Upper lobe of right lung (tissue), 1 donor: ENCODE measurements at regions not wholly inside any gene's neighbourhood (a gene's known extent, or its start where the extent isn't known, plus 50 kb on each side); places are given as distances from the start of the nearest gene placed in this dataset.

ENCODE experiments used
- ATAC-seq: fragments of 200-7000 bp; cut with Tn5 transposase; one replicate; pipeline ENCODE4 v1.9.1; 2020; ENCODE audit warnings: mild to moderate bottlenecking, moderate library complexity
- DNase-seq: peaks from one replicate; pipeline ENCODE4 v3.0.0-alpha.2; 2020
- H3K27ac ChIP-seq: fragments of 200-600 bp; one replicate; pipeline ENCODE4 v1.8.0; 2022
- H3K27me3 ChIP-seq: fragments of 200-600 bp; one replicate; pipeline ENCODE4 v1.8.0; 2022; ENCODE audit warnings: mild to moderate bottlenecking
- H3K36me3 ChIP-seq: fragments of 200-600 bp; one replicate; pipeline ENCODE4 v1.8.0; 2022
- H3K4me1 ChIP-seq: fragments of 200-600 bp; one replicate; pipeline ENCODE4 v1.8.0; 2022
- H3K4me3 ChIP-seq: fragments of 200-600 bp; one replicate; pipeline ENCODE4 v1.8.0; 2022; ENCODE audit warnings: mild to moderate bottlenecking
- H3K9me3 ChIP-seq: fragments of 200-600 bp; one replicate; pipeline ENCODE4 v1.8.0; 2022
- intact Hi-C: fragments of 100-400 bp; cut with DNase I; formaldehyde crosslinking; loops from one replicate; pipeline ENCODE4 v1.11.0; 2022
- TF ChIP-seq, protein P1 (sequence below): fragments of 200-600 bp; IDR thresholded peaks from one replicate; pipeline ENCODE4 v1.8.0; 2022; ENCODE audit warnings: antibody characterized with exemption
- donor health status: DM: no; HTN: yes; CAD: no; lungs with severe emphysema.

DNA sequence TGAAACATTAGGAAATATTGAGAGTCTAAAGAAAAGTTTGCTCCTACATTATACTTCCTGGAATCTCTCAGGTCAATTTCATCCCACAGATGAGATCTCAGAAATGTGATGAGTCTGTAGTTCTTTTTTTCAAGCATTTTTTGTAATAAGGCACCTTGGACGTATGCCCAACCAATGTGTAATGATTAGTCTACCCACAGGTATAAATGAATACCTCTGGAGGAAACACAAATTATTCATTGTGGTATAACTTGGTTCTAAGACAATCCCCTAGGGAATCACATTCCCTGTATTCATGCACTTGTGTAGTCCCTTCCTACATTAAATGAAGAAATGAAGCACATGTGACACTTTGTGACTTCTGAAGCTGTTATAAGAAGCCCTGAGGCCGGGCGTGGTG is 596.2 kb upstream of the UBE2E2 start:
- ATAC-seq (no peak), DNase-seq (no peak)
- TF ChIP-seq, protein P1, sequence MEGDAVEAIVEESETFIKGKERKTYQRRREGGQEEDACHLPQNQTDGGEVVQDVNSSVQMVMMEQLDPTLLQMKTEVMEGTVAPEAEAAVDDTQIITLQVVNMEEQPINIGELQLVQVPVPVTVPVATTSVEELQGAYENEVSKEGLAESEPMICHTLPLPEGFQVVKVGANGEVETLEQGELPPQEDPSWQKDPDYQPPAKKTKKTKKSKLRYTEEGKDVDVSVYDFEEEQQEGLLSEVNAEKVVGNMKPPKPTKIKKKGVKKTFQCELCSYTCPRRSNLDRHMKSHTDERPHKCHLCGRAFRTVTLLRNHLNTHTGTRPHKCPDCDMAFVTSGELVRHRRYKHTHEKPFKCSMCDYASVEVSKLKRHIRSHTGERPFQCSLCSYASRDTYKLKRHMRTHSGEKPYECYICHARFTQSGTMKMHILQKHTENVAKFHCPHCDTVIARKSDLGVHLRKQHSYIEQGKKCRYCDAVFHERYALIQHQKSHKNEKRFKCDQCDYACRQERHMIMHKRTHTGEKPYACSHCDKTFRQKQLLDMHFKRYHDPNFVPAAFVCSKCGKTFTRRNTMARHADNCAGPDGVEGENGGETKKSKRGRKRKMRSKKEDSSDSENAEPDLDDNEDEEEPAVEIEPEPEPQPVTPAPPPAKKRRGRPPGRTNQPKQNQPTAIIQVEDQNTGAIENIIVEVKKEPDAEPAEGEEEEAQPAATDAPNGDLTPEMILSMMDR, result no peak
- H3K36me3 ChIP-seq, result no peaks in the 10 kb centered on the region
- H3K9me3 ChIP-seq, result no peaks in the 10 kb centered on the region
- H3K27ac ChIP-seq, result no peak overlapping the region
- H3K4me3 ChIP-seq, result no peak overlapping the region
- intact Hi-C loops, result no loop called here
- no peaks in the 10 kb centered on the region for H3K27me3 ChIP-seq
- no peaks in the 10 kb centered on the region for H3K4me1 ChIP-seq

DNA sequence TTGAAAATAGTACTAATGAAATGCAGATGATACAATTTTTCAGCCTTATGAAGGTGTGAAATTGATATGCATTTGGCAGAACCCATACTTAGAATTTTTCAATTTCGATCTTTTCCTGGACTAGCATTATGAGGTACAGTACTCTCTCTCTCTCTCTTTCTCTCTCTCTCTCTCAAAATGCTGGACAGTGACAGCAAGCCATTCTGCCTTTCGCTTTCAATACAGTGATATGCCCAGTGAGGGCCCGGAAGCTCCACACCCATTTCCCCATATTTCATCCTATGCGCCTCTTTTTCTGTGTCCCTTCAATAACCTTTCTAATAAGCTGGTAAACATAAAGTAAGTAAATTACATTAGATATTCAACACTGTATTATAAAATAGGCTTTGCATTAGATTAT is 595.0 kb upstream of the UBE2E2 start:
- no peak for DNase-seq
- intact Hi-C loops, result no loop called here
- H3K27me3 ChIP-seq, result no peaks in the 10 kb centered on the region
- ATAC-seq, result no peak
- no peaks in the 10 kb centered on the region for H3K4me1 ChIP-seq
- H3K9me3 ChIP-seq, result no peaks in the 10 kb centered on the region
- H3K36me3 ChIP-seq, result no peaks in the 10 kb centered on the region
- H3K4me3 ChIP-seq, result no peak overlapping the region
- H3K27ac ChIP-seq, result no peak overlapping the region
- TF ChIP-seq, protein P1, result no peak

DNA sequence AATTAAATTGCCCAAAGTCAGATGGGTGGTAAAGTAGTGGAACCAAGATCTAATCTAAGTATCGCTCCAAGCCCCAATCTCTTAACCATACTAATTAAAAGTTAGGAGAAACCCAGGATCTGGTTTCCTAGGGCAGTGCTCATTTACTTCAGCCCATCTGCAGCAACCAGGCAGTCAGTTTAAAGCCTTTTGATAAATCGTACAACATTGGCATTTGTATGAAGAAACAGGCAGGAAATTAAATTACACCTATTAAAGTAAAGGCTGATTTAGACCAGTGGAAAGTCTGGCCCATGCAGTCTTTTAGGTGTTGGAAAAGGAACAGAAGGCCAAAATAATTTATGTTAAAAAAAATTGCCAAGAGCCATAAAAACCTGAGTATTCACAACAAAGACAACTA is 594.4 kb upstream of the UBE2E2 start:
- TF ChIP-seq, protein P1, result no peak
- Histone ChIP-seq H3K4me1 (no peaks in the 10 kb centered on the region), H3K27me3 (no peaks in the 10 kb centered on the region), H3K36me3 (no peaks in the 10 kb centered on the region), H3K27ac (no peak overlapping the region), H3K4me3 (no peak overlapping the region), H3K9me3 (no peaks in the 10 kb centered on the region)
- DNase-seq (no peak), ATAC-seq (no peak)
- intact Hi-C loops, result no loop called here

DNA sequence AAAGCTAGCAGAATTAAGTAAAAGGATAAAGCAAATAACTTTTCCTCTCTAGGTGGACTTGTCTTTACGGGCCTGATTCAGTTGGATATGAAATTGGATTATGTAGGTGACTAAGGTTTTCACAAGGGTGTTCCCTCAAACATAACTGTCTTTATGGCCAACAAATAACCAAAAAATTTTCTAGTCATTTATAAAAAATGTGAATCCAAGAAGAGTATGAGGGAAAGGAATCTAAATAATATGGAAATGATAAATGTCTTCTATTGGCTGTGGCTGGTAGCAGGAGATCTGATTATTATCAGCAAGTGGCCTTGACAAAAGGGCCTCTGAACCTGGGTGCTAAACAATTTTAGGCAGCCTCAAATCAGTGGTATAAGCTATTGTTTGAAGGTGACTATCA is 594.0 kb upstream of the UBE2E2 start:
- DNase-seq, result no peak

DNA sequence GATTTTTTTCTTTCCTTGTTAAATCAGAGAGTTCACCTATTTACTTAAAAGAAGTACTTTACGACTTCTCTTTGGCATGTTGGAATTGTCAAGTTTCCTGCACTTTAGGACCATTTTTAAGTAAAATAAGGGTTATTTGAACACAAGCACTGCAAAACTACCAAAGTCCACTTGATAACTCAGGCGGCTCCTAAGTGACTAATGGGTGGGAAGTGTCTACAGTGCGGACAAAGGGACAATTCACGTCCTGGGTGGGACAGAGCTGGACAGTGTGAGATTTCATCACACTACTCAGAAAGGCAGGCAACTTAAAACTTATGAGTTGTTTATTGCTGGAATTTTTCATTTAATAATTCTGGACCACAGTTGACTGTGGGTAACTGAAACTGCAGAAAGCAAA is 590.2 kb upstream of the UBE2E2 start:
- H3K4me3 ChIP-seq, result no peak overlapping the region
- no peaks in the 10 kb centered on the region for H3K27me3 ChIP-seq
- ATAC-seq (no peak), DNase-seq (no peak)
- H3K36me3 ChIP-seq, result no peaks in the 10 kb centered on the region
- H3K9me3 ChIP-seq, result no peaks in the 10 kb centered on the region
- H3K27ac ChIP-seq, result no peak overlapping the region
- TF ChIP-seq, protein P1, result no peak
- no peaks in the 10 kb centered on the region for H3K4me1 ChIP-seq
- intact Hi-C loops, result no loop called here

More for the DNA sequence above, 594.0 kb upstream of the UBE2E2 start:
- TF ChIP-seq, protein P1, result no peak
- H3K27me3 ChIP-seq, result no peaks in the 10 kb centered on the region
- no peaks in the 10 kb centered on the region for H3K9me3 ChIP-seq
- no peak for ATAC-seq
- no peaks in the 10 kb centered on the region for H3K4me1 ChIP-seq
- intact Hi-C loops, result no loop called here
- H3K36me3 ChIP-seq, result no peaks in the 10 kb centered on the region
- H3K4me3 ChIP-seq, result no peak overlapping the region
- H3K27ac ChIP-seq, result no peak overlapping the region

DNA sequence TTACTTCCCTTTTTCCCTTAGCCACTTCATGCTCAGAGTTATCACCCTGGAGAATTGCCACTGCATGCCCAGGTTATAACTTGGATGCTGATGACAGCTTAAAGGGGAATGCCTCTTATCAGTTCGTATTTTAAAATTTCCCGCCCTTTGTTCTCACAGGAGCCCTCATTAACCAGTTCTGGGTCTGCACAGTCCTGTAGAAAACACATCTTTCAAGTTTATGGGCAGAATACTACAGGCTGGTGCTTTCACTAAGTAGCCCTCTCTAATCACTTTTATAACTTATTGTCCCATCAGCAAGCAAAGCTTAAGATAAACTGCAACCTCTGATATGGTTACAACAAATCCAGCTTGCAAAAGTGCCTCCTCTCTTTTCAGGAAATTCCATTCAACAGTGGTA is 587.3 kb upstream of the UBE2E2 start:
- no peaks in the 10 kb centered on the region for H3K27me3 ChIP-seq
- H3K36me3 ChIP-seq, result no peaks in the 10 kb centered on the region
- no peaks in the 10 kb centered on the region for H3K4me1 ChIP-seq
- no peak overlapping the region for H3K4me3 ChIP-seq
- no peak overlapping the region for H3K27ac ChIP-seq
- intact Hi-C loops, result no loop called here
- DNase-seq, result no peak
- ATAC-seq, result no peak
- TF ChIP-seq, protein P1, result no peak
- H3K9me3 ChIP-seq, result no peaks in the 10 kb centered on the region
